SK-N-SH treated with all-trans-retinoic acid at 6 μM for 48 hours (cell line): ENCODE measurements at regions not wholly inside any gene's neighbourhood (a gene's known extent, or its start where the extent isn't known, plus 50 kb on each side); places are given as distances from the start of the nearest gene placed in this dataset.

Source experiments
- ISL1 ChIP-seq: fragments of 250-450 bp; sonication (Bioruptor Pico); IDR thresholded peaks from 2 replicates; pipeline ENCODE4 v2.1.2; 2022; ENCODE audit warnings: mild to moderate bottlenecking, moderate library complexity
- OSR1 ChIP-seq: fragments of 250-450 bp; sonication (Bioruptor Pico); IDR thresholded peaks from 2 replicates; pipeline ENCODE4 v1.8.0; 2022; ENCODE audit warnings: moderate library complexity, mild to moderate bottlenecking, inconsistent platforms

- TF ChIP-seq OSR1 (CRISPR knock-in tag), result no peak
- TF ChIP-seq ISL1 (CRISPR knock-in tag), result no peak
Measured at GRCh38 chr6:2369606-2370005, 124.2 kb upstream of the GMDS start.
